Activated T-cell treated with anti-CD3 and anti-CD28 coated beads for 4 hours (primary cell): ENCODE measurements at regions not wholly inside any gene's neighbourhood (a gene's known extent, or its start where the extent isn't known, plus 50 kb on each side); places are given as distances from the start of the nearest gene placed in this dataset.
"Not testable (repeated sequence)": the region's sequence is repeated elsewhere in the genome, so short reads cannot be mapped to it uniquely, and the experiment has no call there.

ENCODE experiments used
- DNase-seq: peaks from one replicate; pipeline ENCODE4 v3.0.0-alpha.2; 2020

DNA sequence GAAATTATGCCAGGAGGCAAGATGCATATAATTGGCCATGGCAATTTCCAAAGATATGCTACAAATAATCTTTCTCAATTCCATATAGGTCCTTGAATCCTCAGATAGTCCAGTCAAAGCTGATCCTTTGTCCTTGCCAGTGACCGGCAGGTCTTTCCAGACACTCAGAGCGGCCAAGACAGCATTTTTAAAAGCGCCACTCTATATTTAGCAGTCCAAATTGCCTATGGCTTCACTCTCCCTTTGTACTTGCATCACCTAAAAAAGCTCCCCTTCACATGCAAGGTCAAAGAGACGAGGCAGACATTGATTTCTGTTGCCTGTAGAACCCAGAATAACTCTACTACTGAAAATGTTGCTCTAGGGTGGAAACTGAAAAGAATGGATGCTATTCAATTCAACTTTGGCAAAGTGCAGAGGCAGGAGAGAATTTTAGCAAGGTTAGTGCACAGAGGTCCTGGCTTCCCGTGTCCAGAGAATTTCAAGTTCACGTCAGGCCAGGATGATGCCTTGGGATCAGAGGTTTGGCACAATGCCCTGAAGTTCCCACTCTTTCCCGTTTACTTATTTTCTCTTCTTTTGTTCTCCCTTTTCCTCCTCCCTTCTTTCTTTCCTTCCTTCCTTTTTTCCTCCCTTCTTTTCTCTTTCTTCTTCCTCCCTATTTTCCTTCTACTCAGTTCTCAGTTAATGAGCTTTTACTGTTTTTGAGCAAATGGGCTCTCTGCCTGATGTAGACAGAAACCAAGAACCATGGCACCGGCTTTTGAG, 108.5 kb downstream of the KCNK1 start:
- DNase-seq, result no peak

DNA sequence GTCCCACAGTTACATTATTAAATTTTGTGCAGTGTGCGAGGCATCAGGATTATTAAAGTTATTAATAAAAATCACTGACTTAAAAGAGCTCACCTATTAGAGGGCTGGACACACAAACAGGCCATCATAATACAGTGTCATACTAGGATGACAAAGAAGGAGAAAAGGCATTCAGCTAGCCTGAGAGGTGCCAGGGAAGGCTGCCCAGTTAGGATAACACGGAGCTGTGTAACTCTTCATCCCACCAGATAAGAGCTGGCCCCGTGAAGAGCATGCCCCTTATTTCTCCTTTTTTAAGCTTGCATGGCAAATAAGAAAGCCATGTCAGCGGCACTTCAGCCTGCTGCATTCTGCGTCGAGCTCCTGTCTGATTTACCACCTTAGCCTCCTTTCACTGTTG, 109.5 kb downstream of the KCNK1 start:
- no peak for DNase-seq

DNA sequence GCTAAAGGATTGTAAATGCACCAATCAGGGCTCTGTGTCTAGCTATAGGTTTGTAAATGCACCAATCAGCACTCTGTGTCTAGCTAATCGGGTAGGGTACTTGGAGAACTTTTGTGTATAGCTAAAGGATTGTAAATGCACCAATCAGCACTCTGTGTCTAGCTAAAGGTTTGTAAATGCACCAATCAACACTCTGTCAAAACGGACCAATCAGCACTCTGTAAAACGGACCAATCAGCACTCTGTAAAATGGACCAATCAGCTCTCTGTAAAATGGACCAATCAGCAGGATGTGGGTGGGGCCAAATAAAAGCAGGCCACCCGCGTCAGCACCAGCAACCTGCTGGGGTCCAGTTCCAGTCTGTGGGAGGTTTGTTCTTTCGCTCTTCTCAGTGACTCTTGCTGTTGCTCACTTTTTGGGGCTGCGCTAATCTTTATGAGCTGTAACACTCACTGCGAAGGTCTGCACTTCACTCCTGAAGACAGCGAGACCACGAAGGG, 110.3 kb downstream of the KCNK1 start:
- not testable (repeated sequence) for DNase-seq

DNA sequence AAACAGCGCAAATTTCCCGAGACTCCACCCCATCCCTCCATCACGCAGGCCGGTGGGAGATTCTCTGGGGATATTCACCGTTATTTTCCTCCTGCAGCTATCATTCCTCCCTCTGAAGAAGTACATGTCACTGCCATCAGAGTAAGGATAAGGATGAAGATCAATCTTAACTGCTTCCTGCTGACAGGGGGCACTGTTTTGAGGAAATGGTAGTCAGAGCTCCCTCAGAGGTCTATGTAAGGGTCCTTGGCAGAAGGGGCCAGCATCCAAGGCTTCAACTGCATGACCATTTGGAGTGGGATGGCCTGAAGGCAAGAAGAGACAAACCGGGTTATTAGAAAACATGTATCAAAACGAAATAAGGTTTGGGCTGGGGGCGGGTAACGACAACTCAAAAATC, 111.5 kb downstream of the KCNK1 start:
- no peak for DNase-seq

DNA sequence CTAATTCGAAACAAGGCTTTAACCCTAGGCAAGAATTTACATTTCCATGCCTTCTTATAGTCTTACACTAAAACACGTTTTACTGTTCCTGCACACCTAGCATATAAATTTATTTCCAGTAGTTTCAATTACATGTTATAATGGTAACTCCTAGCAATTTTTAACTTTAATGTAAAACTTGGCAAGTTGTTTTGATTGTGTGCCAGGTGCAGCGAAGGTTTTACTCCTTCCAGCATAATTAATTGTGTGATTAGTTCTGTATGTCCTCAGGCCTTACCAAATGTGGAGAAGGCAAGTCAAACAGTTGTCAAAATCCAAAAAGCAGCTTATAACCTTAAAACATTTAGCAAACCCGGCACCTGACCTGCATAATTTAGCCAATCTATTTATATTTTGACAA, 114.8 kb downstream of the KCNK1 start:
- no peak for DNase-seq

DNA sequence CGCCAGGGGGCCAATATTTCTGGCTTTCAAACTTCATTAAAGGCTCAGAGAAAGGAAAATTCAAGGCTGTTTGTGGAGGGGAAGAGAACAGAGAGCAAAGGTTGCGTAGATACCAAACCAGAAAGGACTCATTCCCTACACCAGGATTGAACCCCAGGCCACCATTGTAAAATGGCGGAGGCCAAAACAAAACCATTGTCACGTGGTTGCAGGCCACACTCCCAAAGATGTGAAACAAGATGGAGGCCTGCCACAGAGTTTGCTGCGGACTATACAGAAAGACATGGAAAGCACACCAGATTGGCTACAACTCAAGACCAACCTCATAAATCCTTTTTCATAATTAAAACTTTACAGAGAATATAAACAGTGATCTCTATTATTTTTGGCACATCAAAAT, 116.5 kb downstream of the KCNK1 start:
- no peak for DNase-seq

DNA sequence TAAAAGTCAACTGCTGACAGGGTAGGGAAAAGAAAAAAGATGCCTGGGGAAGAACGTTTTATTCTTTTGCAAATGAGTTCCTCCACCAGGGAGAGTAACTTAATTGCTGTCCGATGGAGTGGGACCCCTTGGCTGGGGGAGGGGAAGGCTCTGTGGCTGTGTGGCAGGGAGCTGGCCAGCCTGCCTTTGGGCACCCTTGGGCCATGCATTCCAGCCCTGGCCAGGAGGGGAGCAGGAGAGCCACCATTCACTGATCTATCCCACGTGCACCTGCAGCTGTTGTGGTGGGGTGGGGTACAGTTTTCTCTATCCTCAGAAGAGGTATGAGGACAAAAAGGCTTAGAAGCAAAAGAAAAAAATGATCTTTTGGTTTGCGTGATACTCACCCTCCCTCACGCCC, 116.9 kb downstream of the KCNK1 start:
- DNase-seq, result no peak

DNA sequence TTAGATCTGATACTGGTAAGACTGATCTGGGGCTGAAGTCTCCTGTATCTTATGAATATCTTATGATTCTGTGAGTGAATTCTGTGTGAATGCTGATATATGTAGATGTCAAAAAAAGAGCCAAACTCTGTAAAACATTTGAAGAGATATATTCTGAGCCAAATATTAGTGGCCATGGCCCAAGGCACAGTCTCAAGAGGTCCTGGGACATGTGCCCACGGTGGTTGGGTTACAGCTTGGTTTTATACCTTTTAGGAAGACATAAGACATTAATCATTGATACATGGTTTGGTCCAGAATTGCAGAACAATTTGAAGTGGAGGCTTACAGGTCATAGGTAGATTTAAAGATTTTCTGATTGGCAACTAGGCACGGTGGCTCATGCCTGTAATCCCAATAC, 118.3 kb downstream of the KCNK1 start:
- no peak for DNase-seq

DNA sequence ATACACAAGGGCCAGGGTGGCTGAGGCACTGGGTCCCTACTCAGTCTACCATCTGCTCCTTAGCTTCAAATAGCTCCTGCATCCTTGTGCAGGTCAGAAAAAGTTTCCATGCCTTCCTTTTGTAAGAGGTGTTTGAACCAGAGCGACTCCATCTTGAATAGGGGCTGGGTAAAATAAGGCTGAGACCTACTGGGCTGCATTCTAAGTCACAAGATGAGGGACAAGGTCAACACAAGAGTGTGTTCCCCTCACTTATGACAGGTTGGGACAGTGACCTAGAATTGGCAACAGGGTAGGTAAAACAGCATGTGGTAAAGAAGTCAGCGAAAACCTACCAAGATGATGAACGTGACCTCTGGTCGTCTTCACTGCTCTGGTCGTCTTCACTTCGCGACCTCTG, 120.5 kb downstream of the KCNK1 start:
- no peak for DNase-seq

DNA sequence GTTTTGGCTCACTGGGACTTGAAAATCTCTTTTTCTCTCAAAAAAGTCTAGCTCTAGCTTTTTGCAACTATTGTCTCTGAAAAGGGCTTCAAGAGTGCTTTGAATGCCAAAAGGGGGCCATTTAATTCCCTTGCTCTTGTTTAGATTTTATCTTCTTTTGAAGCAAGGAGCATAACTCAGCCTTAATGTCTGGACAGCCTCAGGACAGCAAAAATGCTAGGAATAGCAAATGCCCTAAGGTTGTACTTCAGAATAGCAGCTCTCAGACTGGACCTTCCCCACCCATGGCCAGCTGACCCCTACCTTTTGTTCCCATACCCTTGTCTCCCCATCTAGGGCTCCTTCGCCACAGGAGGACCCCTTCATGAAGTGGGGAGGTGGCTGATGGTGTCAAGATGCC, 121.4 kb downstream of the KCNK1 start:
- DNase-seq, result no peak

DNA sequence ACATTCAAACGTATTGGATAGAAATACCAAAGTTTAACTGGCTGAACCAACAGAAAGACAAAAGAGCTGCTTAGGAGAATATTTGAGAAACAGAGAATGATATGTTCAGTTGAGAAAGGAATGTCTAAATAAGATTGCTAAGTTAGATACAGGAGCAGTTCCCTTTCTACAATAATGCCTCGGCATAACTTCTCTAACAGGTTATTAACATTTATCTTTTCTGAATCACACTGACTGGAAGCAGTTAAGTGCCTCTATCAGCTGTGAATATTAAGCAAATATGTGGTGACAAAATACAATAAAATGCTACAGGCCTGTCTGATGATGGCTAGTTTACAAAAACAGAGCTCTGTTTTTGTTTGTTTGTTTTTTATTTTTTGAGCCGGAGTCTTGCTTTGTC, 121.9 kb downstream of the KCNK1 start:
- DNase-seq, result no peak

DNA sequence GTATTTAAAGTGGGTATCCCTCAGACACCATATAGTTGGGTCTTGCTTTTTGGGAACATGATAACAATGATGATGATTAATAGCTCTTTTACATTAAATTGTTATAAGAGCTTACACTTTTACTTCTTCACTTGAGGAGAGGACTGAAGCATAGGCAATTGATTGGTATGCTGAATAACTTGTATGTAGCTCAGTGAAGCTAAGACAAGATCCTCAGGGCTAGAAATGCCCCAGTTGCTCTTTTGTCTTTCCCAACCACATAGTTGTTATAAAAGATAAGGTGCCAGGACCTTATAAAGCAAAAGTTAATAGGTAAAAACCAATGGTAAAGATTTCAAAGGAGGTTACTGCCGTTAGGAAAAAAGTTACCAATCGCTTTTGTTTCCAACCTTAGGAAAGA, 123.4 kb downstream of the KCNK1 start:
- no peak for DNase-seq

DNA sequence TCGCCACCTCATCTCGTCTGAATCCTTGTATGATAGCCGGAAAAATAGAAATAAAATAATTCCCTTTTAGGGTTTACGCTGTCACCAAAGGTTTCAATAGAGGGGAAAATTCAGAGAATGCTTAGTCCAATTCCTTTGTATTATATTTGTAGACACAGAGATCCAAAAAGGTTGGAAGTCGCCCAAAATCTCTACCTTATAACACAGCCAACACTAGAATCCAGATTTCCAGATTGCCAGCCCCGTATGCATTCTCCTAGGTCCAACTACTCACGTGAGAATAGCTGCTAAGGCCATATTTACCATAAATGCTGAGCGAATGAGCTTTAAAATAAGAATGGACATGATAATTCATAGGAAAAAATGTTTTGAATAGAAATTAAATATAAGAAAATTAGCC, 124.5 kb downstream of the KCNK1 start:
- DNase-seq, result no peak

DNA sequence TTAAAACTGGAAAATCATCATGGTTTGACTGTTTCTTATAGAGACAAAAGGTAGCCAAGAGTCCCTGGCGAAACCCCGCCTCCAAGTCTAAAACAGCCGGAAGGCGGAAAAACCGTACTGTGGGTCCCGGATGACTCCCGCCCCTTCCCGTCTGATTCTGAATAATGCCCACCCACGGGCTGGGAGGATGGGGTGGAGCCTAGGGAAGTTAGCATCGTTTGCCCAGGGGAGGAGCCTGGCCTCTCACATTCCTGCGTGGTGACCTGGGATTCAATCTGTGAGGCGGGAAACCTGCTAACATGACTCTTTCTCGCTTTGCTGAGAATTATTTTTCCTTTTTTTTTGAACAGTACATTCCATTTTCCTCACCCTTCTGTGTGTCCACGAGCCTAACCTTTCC, 124.9 kb downstream of the KCNK1 start:
- no peak for DNase-seq

DNA sequence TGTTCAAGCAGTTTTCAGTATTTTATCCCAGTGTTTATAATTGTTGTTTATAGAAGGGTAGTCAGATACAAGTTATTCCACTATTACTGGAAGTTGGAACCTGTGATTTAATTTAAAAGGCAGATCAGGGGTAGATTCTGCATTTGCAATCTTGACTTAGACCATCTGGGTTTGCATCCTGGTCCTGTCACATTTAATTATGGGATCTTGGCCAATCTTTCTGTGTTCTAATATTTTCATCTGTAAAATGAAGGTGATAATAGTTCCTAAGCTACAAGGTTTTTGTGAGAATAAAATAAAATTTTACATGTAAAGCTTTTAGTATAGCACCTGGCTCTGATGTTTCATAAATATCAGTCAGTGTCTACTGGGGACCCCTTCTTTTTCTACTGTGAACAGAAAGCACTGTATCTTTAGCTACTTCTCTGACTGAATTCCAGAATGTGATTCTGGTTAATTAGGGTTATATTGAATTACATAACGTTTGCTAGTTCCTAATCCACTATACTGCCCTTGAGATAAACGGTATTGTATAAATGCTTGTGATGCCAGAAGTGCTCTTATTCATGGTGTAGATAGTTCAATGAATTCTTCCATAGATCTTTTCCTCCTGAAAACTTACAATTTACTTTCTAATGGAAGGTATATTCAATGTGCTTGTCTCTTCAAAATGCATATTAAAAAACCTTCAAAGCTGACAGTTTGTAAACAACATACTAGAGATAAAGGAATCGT, 131.0 kb downstream of the KCNK1 start:
- no peak for DNase-seq

DNA sequence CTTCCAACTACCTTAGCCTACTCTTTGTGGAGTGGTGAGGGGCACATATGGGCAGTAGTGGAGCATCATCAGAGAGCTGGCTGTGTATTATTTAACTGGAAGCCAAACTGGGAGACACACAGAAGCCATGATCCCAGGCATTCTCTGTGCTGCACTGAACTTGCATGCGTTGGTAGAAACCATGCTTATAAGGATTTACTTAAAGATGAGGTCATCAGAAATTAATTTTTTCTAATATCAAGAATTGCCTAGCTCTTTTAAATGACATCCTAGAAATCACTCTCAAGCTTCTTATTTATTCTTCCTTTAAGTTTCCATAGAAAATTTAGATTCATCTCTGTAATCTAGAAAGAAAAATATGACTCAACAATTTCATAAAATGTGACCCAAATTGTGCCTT, 136.2 kb downstream of the KCNK1 start:
- DNase-seq, result no peak

DNA sequence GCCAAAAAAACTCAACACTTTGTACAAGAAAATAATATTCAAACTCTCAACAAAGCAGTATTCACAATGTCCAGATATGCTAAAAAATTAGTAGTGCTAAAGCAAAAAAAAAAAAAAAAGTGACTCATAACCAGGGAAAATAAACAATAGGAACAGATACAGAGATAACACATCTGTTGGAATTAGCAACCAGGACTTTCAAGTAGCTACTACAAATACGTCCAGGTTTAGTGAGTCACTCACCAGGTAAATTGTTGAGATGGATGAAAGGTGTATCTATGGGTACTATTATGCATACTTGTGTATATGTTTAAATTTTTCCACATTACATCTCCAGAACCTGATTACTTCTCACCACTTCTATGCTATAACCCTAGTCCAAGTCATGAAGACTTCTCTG, 144.8 kb upstream of the SLC35F3 start:
- DNase-seq, result no peak

DNA sequence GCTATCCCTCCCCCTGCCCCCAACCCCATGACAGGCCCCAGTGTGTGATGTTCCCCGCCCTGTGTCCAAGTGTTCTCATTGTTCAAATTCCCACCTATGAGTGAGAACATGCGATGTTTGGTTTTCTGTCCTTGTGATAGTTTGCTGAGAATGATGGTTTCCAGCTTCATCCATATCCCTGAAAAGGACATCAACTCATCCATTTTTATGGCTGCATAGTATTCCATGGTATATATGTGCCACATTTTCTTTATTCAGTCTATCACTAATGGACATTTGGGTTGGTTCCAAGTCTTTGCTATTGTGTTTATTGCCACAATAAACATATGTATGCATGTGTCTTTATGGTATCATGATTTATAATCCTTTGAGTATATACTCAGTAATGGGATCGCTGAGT, 140.2 kb upstream of the SLC35F3 start:
- DNase-seq, result not testable (repeated sequence)

DNA sequence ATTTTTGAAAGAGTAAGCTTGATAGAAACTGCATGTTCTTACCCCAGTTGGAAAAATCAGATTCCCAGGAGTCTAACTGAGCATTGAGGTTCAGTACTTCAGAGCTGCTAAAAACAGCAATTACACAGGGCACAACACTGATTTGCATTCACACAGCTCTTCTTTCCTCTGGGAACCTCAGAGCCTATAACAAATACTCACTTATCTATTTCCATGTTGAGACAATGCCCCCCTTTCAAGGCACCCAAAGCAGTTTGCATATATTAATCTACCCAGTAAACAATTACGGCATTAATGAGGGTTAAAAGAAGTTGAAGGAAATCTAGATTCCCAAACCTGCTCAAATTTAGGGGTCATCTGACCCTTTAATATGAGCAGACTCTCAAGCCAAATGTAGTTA, 126.9 kb upstream of the SLC35F3 start:
- no peak for DNase-seq

DNA sequence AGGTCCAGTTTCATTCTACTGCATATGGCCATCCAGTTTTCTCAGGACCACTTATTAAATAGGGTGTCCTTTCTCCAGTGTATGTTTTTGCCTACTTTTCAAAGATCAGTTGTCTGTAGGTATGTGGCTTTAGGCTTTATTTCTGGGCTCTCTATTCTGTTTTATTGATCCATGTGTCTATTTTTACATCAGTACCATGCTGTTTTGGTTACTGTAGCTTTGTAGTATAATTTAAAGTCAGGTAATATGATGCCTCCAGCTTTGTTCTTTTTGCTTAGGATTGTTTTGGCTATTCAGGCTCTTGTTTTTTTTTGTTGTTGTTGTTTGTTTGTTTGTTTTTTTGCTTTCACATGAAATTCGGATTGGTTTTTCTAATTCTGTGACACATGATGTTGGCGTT, 124.4 kb upstream of the SLC35F3 start:
- no peak for DNase-seq

DNA sequence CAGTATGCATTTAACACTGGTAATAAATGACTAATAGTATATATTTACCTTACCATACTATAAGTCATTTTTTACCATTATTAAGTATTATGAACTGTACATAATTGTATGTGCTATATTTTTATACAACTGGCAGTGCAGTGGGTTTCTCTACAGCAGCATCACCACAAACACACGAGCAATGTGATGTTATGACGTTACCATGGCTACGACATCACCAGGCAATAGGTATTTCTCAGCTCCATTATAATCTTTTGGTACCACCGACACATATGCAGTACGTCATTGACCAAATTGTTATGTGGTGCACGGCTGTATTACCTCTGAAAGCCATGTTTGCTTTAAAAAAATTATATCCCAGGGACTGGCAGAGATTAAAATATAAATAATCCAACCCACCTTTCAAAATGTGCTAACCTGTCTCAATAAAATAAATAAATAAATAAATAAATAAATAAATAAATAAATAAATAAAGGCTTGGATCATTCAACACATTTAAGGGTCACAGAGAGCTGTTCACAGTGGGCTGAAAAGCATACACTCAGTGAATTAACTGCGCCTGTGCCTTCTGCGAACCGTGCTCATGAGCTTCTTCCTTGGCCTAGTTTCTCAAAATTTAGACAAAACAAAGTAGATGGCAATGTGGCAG, 121.4 kb upstream of the SLC35F3 start:
- DNase-seq, result no peak

DNA sequence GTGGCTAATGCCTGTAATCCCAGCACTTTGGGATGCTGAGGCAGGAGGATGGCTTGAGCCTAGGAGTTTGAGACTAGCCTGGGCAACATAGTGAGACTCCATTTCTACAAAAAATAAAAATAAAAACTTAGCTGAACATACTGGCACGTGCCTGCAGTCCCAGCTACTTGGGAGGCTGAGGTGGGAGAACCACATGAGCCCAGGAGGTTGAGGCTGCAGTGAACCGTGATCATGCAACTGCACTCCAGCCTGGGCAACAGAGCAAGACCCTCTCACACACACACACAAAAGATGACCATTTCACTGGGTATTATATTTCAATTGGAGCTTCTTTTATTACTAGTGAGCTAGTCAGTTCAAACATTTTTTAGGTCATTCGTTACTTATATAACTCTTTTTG, 116.9 kb upstream of the SLC35F3 start:
- DNase-seq, result no peak

DNA sequence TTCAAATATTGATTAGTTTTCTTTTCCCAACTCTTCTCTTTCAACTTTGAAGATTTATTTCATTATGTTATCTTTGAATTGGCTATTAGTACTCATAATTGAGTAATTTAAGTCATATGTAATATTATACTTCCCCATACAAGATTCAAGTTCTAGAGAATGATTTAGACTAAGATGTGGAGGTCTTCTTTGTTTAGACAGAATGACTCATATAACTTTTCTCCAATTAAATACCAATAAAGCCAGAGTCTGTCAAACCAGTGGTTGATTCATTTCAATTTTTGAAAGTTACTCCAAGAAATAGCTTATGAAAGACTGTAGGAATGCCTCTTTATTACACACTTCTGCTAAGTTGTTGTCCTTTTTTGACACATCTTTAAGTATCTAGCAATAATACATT, 115.8 kb upstream of the SLC35F3 start:
- no peak for DNase-seq

DNA sequence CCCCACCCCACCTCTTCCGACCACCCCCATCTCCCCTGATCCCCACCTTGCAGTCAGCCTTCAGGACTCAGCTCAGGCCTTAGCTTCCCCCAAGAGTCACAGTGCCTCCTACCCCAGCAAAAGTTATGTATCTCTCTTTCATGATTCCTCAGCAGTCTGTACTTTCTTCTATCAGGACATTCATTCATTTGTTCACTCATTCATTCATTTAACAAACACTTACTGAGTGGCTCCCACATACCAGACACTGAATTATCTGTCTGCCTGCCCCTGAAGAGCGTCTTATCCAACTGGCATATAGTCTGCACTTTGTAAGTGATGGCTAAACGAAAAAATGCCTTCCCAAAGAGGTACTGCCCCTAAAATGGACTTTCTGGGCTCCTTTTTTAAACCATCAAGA, 114.4 kb upstream of the SLC35F3 start:
- DNase-seq, result no peak
